ENCODE measurements at regions not wholly inside any gene's neighbourhood (a gene's known extent, or its start where the extent isn't known, plus 50 kb on each side); places are given as distances from the start of the nearest gene placed in this dataset.

DNA sequence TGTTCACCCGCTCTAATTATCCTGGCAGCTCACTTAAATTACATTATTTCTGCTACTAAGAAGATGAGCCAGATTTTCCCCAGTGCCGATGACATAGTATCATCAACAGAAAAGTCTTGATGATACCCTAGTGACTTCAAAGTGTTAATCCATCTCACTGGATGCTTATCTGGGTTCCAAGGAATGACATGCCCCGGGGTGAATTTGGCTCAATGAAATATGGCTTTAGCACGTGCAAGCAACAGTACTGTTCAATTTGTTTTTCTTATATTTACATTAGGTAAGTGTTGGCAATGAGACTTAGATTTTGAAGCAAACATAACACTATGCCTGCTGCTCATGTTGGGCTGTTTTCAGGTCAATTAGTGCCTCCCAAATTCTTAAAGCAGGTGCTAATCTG, 548.2 kb upstream of the SLITRK1 start:
- H3K27ac ChIP-seq (ENCODE audit: low read depth, low read length): no peak overlapping the region
- H3K4me3 ChIP-seq (ENCODE audit: low read depth in 1 of 2, low read length in 2 of 2): no peak overlapping the region

DNA sequence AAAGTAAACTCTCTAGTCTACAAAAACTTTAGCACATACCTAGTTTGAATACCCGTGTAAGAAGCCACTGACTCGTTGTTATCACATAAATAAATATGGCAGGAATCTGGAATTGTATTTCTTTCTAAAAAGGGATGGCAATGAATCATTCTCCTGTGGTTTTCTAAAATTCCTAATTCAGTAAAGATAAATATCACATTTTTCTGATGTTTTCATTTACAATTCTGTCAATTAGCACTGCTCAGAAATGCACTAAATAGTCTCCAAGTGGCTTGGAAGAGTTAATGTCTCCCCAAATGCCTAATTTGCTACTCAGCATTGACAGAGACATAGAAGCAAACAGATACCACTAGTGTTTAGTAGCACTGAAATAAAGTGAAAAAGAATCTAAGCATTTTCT, 547.7 kb upstream of the SLITRK1 start:
- Histone ChIP-seq H3K9ac (ENCODE audit: low read depth in 1 of 2, low read length in 2 of 2) (no peak overlapping the region), H3K4me1 (ENCODE audit: control insufficient read depth in 1 of 2, insufficient read depth in 2 of 2, low read length in 2 of 2) (no peaks in the 10 kb centered on the region), H3K27me3 (ENCODE audit: control insufficient read depth in 1 of 2, insufficient read depth in 2 of 2, low read length in 2 of 2) (no peaks in the 10 kb centered on the region), H3K4me3 (ENCODE audit: low read depth in 1 of 2, low read length in 2 of 2) (no peak overlapping the region), H3K27ac (ENCODE audit: low read depth, low read length) (no peak overlapping the region), H3K9me3 (ENCODE audit: control insufficient read depth in 1 of 2, low read length in 2 of 2) (peaks cover 0 to 6% of the 10 kb centered on the region in 2 donors), H3K36me3 (ENCODE audit: control insufficient read depth in 1 of 2, insufficient read depth in 2 of 2, low read length in 2 of 2) (no peaks in the 10 kb centered on the region)

More for the DNA sequence above, 548.2 kb upstream of the SLITRK1 start:
- H3K9me3 ChIP-seq (ENCODE audit: control insufficient read depth in 1 of 2, low read length in 2 of 2): peaks cover 0 to 6% of the 10 kb centered on the region in 2 donors
- no peak overlapping the region for H3K9ac ChIP-seq (ENCODE audit: low read depth in 1 of 2, low read length in 2 of 2)
- H3K27me3 ChIP-seq (ENCODE audit: control insufficient read depth in 1 of 2, insufficient read depth in 2 of 2, low read length in 2 of 2): no peaks in the 10 kb centered on the region
- no peaks in the 10 kb centered on the region for H3K36me3 ChIP-seq (ENCODE audit: control insufficient read depth in 1 of 2, insufficient read depth in 2 of 2, low read length in 2 of 2)
- no peaks in the 10 kb centered on the region for H3K4me1 ChIP-seq (ENCODE audit: control insufficient read depth in 1 of 2, insufficient read depth in 2 of 2, low read length in 2 of 2)

DNA sequence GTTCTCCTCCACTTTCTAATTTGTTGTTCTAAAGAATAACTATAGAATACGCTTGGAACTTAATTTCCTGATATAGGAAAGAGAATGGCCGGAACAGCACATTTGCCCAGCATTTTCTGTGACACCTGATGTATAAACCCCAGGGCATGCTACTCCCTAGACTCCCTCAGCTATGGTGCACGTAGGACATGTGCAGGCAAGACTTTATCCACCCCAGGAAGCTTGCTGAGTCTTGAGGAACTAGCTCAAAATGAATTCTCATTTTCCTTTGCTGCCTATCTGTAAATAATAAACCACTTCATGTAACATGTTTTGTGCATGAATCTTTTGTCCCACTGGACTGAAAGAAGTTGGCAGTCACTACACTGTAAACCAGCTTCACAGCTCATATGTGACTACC, 535.8 kb upstream of the SLITRK1 start:
- peaks cover 7 to 11% of the 10 kb centered on the region in 2 donors for H3K9me3 ChIP-seq (ENCODE audit: control insufficient read depth in 1 of 2, low read length in 2 of 2)

DNA sequence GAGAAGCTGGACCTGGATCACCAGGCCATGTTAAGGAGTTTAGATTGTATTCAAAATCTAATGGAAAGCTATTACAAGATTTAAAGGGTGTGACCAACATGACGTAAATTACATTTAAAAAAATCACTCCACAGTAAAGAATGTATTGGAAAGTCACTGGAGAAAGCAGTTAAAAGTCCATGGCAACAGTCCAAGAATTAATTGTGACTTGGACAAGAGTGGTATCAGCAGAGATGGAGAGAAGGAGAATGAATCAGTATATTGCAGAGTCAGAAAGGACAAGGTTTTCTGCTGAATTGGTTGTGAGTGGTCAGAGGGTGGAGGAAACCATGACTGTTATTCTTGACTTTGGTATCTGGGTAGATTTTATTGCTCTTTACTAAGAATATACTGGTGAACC, 535.1 kb upstream of the SLITRK1 start:
- Histone ChIP-seq H3K4me3 (ENCODE audit: low read depth in 1 of 2, low read length in 2 of 2) (no peak overlapping the region), H3K27ac (ENCODE audit: low read depth, low read length) (no peak overlapping the region), H3K4me1 (ENCODE audit: control insufficient read depth in 1 of 2, insufficient read depth in 2 of 2, low read length in 2 of 2) (no peaks in the 10 kb centered on the region), H3K36me3 (ENCODE audit: control insufficient read depth in 1 of 2, insufficient read depth in 2 of 2, low read length in 2 of 2) (no peaks in the 10 kb centered on the region), H3K9me3 (ENCODE audit: control insufficient read depth in 1 of 2, low read length in 2 of 2) (peaks cover 7 to 11% of the 10 kb centered on the region in 2 donors), H3K27me3 (ENCODE audit: control insufficient read depth in 1 of 2, insufficient read depth in 2 of 2, low read length in 2 of 2) (no peaks in the 10 kb centered on the region), H3K9ac (ENCODE audit: low read depth in 1 of 2, low read length in 2 of 2) (no peak overlapping the region)

More for the DNA sequence above, 535.8 kb upstream of the SLITRK1 start:
- H3K9ac ChIP-seq (ENCODE audit: low read depth in 1 of 2, low read length in 2 of 2): no peak overlapping the region
- no peaks in the 10 kb centered on the region for H3K27me3 ChIP-seq (ENCODE audit: control insufficient read depth in 1 of 2, insufficient read depth in 2 of 2, low read length in 2 of 2)
- H3K36me3 ChIP-seq (ENCODE audit: control insufficient read depth in 1 of 2, insufficient read depth in 2 of 2, low read length in 2 of 2): no peaks in the 10 kb centered on the region
- no peaks in the 10 kb centered on the region for H3K4me1 ChIP-seq (ENCODE audit: control insufficient read depth in 1 of 2, insufficient read depth in 2 of 2, low read length in 2 of 2)
- no peak overlapping the region for H3K4me3 ChIP-seq (ENCODE audit: low read depth in 1 of 2, low read length in 2 of 2)
- no peak overlapping the region for H3K27ac ChIP-seq (ENCODE audit: low read depth, low read length)

DNA sequence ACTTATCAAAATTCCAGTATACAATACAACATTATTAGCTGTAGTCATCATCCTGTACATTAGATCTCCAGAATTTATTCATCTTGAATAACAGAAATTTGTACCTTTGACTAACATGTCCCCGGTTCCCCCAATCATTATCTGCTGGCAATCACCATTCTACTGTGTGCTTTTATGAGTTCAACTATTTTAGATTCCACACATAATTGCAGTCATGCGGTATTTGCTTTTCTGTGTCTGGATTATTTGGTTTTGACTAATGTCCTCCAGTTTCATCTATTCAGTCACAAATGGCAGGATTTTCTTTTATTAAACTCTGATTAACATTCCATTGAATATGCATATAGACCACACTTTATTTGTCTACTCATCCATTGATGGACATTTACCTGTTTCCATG, 530.7 kb upstream of the SLITRK1 start:
- Histone ChIP-seq H3K4me1 (ENCODE audit: control insufficient read depth in 1 of 2, insufficient read depth in 2 of 2, low read length in 2 of 2) (no peaks in the 10 kb centered on the region), H3K27me3 (ENCODE audit: control insufficient read depth in 1 of 2, insufficient read depth in 2 of 2, low read length in 2 of 2) (no peaks in the 10 kb centered on the region), H3K27ac (ENCODE audit: low read depth, low read length) (no peak overlapping the region), H3K9me3 (ENCODE audit: control insufficient read depth in 1 of 2, low read length in 2 of 2) (peaks cover 4 to 7% of the 10 kb centered on the region in 2 donors), H3K9ac (ENCODE audit: low read depth in 1 of 2, low read length in 2 of 2) (no peak overlapping the region), H3K4me3 (ENCODE audit: low read depth in 1 of 2, low read length in 2 of 2) (no peak overlapping the region), H3K36me3 (ENCODE audit: control insufficient read depth in 1 of 2, insufficient read depth in 2 of 2, low read length in 2 of 2) (no peaks in the 10 kb centered on the region)

DNA sequence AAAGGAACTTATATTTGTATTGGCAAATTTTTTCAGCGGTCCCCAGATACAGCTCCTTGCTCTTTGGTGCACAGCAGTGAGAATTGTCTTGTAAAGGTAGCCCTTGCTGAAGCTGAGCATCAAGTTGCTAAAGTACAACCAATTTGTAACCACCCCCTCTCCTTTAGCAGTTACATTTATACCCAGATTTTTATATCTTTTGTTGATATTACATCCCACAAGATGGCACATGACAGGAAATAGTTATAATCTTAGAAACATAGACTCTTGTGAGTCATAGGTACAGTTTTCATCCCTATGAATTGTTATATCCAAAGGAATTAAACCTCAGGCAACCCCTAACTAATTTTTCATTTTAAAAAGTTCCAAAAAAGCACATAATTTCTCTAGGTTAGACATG, 523.0 kb upstream of the SLITRK1 start:
- Histone ChIP-seq H3K9ac (ENCODE audit: low read depth in 1 of 2, low read length in 2 of 2) (no peak overlapping the region), H3K27me3 (ENCODE audit: control insufficient read depth in 1 of 2, insufficient read depth in 2 of 2, low read length in 2 of 2) (no peaks in the 10 kb centered on the region), H3K36me3 (ENCODE audit: control insufficient read depth in 1 of 2, insufficient read depth in 2 of 2, low read length in 2 of 2) (no peaks in the 10 kb centered on the region), H3K4me3 (ENCODE audit: low read depth in 1 of 2, low read length in 2 of 2) (no peak overlapping the region), H3K9me3 (ENCODE audit: control insufficient read depth in 1 of 2, low read length in 2 of 2) (peaks cover 0 to 8% of the 10 kb centered on the region in 2 donors), H3K27ac (ENCODE audit: low read depth, low read length) (no peak overlapping the region), H3K4me1 (ENCODE audit: control insufficient read depth in 1 of 2, insufficient read depth in 2 of 2, low read length in 2 of 2) (no peaks in the 10 kb centered on the region)

DNA sequence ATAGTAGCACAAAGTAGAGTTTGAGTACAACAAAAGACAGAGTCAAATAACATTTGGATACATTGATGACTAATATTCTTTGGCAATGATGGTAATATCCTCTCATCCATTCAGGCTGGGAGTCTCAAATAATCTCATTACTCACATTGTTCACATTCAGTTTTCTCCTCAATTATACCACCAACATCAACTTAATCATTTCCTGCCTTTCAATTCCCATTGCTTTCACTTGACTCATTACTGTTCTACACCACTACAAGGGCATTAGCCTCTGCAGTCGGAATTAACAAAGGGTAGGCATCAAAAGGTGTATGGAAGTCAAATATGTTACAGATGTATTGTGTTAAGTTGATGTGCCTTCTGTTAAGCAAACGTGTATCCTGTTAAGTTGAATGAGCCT, 518.4 kb upstream of the SLITRK1 start:
- Histone ChIP-seq H3K4me3 (ENCODE audit: low read depth in 1 of 2, low read length in 2 of 2) (no peak overlapping the region), H3K9me3 (ENCODE audit: control insufficient read depth in 1 of 2, low read length in 2 of 2) (peaks cover 23 to 28% of the 10 kb centered on the region in 2 donors), H3K27ac (ENCODE audit: low read depth, low read length) (no peak overlapping the region), H3K36me3 (ENCODE audit: control insufficient read depth in 1 of 2, insufficient read depth in 2 of 2, low read length in 2 of 2) (no peaks in the 10 kb centered on the region), H3K9ac (ENCODE audit: low read depth in 1 of 2, low read length in 2 of 2) (no peak overlapping the region), H3K4me1 (ENCODE audit: control insufficient read depth in 1 of 2, insufficient read depth in 2 of 2, low read length in 2 of 2) (no peaks in the 10 kb centered on the region), H3K27me3 (ENCODE audit: control insufficient read depth in 1 of 2, insufficient read depth in 2 of 2, low read length in 2 of 2) (no peaks in the 10 kb centered on the region)

DNA sequence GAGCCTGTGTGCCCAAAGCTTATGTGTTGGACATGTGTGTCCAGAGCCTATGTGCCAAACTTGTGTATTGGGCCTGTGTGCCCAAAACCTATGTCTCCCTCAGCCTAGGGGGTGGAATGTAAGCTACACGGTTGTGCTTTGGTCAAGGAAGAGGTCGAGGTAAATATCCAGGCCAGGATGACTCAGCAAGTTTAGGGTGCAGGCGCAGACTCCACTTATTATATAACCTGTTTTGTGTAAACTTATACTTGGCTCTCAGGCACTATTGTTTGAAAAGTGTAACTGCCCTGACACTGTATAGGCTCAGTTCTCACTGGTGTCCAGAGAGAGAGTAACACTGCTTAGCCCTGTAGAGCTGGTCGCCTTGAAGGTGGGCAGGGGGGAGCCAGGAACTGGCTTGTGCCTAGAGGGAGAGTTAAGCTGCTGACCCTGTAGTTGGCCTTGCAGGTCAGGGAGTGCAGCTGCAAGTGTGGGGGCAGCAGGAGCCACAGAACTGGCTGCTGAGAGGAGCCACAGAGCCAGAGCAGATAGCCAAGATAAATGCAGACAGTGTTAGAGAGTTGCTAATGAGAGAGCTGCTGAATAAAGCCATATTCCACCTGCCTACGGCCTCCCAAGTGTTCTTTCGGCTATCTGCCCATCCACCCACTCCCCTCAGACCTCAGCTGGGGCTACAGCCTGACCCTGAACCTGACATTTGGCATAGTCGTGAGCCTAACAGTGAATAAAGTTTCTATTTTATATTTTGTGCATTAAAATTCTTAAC, 517.2 kb upstream of the SLITRK1 start:
- H3K27me3 ChIP-seq (ENCODE audit: control insufficient read depth in 1 of 2, insufficient read depth in 2 of 2, low read length in 2 of 2): no peaks in the 10 kb centered on the region
- no peak overlapping the region for H3K4me3 ChIP-seq (ENCODE audit: low read depth in 1 of 2, low read length in 2 of 2)
- no peaks in the 10 kb centered on the region for H3K36me3 ChIP-seq (ENCODE audit: control insufficient read depth in 1 of 2, insufficient read depth in 2 of 2, low read length in 2 of 2)
- H3K27ac ChIP-seq (ENCODE audit: low read depth, low read length): no peak overlapping the region
- H3K9me3 ChIP-seq (ENCODE audit: control insufficient read depth in 1 of 2, low read length in 2 of 2): peaks cover 20 to 25% of the 10 kb centered on the region in 2 donors
- no peaks in the 10 kb centered on the region for H3K4me1 ChIP-seq (ENCODE audit: control insufficient read depth in 1 of 2, insufficient read depth in 2 of 2, low read length in 2 of 2)
- H3K9ac ChIP-seq (ENCODE audit: low read depth in 1 of 2, low read length in 2 of 2): no peak overlapping the region

DNA sequence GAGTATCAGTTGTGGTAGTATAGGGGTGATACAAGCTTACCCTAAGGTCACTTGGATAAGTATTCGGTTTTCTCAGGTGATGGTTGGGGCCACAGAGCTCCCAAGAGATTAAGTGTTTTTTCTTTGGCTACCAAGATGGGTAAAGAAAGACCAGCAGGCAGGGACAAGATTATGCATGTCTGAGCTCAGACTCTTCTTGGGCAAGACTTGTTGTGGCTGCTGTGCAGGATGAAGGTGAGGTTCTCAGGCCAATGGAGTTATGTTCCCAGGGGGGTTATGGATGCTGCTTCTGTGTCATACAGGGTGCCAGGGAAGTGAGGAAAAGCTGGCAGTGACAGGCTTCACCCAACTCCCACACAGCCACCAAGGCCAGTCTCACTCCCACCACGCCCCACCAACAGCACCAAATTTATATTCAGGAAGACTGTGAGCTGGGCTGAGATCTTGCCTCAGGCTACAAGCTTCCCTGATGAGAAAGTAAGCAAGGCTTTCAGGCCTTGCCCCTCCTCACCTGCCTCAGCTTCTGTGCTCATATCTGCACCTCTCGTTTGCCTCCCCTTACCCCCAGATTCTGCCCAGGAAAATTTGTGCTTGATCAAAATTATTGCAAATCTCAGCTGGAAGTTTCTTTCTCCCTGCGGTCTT, 511.8 kb upstream of the SLITRK1 start:
- Histone ChIP-seq H3K9ac (ENCODE audit: low read depth in 1 of 2, low read length in 2 of 2) (no peak overlapping the region), H3K27ac (ENCODE audit: low read depth, low read length) (no peak overlapping the region), H3K36me3 (ENCODE audit: control insufficient read depth in 1 of 2, insufficient read depth in 2 of 2, low read length in 2 of 2) (no peaks in the 10 kb centered on the region), H3K4me3 (ENCODE audit: low read depth in 1 of 2, low read length in 2 of 2) (no peak overlapping the region), H3K27me3 (ENCODE audit: control insufficient read depth in 1 of 2, insufficient read depth in 2 of 2, low read length in 2 of 2) (no peaks in the 10 kb centered on the region), H3K9me3 (ENCODE audit: control insufficient read depth in 1 of 2, low read length in 2 of 2) (peaks cover 19 to 27% of the 10 kb centered on the region in 2 donors), H3K4me1 (ENCODE audit: control insufficient read depth in 1 of 2, insufficient read depth in 2 of 2, low read length in 2 of 2) (no peaks in the 10 kb centered on the region)

DNA sequence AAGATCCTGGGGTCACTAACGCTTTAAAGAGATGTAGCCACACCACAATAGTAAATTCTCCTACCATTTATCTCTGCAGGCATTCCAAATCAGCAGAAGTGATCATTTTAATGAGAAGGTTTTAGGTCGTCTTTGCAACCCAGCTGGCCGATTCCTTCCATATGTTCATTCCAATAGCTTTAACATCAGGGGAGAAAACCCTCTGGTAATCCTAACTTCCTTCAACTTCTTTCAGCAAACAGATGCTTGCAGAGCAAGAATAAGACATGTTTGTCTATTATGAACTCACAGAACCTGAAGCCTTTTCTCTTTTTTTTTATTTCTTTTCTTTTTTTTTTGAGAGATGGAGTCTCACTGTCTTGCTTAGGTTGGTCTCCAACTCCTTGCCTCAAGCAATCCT, 498.6 kb upstream of the SLITRK1 start:
- H3K9me3 ChIP-seq (ENCODE audit: control insufficient read depth in 1 of 2, low read length in 2 of 2): peaks cover 15 to 25% of the 10 kb centered on the region in 2 donors
- H3K27ac ChIP-seq (ENCODE audit: low read depth, low read length): no peak overlapping the region
- no peak overlapping the region for H3K9ac ChIP-seq (ENCODE audit: low read depth in 1 of 2, low read length in 2 of 2)
- H3K4me1 ChIP-seq (ENCODE audit: control insufficient read depth in 1 of 2, insufficient read depth in 2 of 2, low read length in 2 of 2): no peaks in the 10 kb centered on the region
- H3K36me3 ChIP-seq (ENCODE audit: control insufficient read depth in 1 of 2, insufficient read depth in 2 of 2, low read length in 2 of 2): no peaks in the 10 kb centered on the region
- H3K27me3 ChIP-seq (ENCODE audit: control insufficient read depth in 1 of 2, insufficient read depth in 2 of 2, low read length in 2 of 2): no peaks in the 10 kb centered on the region
- H3K4me3 ChIP-seq (ENCODE audit: low read depth in 1 of 2, low read length in 2 of 2): no peak overlapping the region

All from duodenal mucosa (tissue), 2 donors.